AG20443 (cell line): ENCODE measurements at regions not wholly inside any gene's neighbourhood (a gene's known extent, or its start where the extent isn't known, plus 50 kb on each side); places are given as distances from the start of the nearest gene placed in this dataset.
A peak's percentile ranks its signal among the peaks of the same experiment; 100 is the strongest.
"Not testable (repeated sequence)": the region's sequence is repeated elsewhere in the genome, so short reads cannot be mapped to it uniquely, and the experiment has no call there.

Source experiments
- DNase-seq: peaks from one replicate; pipeline ENCODE4 v3.0.0; 2012; ENCODE audit warnings: low spot score, mixed read lengths

GRCh38 chr6:112576423-112576822 is 229.3 kb downstream of the RFPL4B start:
- DNase-seq, result no peak

- no peak for DNase-seq
Observed at GRCh38 chr6:112579601-112580000, 232.5 kb downstream of the RFPL4B start.

- no peak for DNase-seq
Observed at GRCh38 chr6:112581015-112581414, 233.9 kb downstream of the RFPL4B start.

GRCh38 chr6:112590326-112590725 is 243.2 kb downstream of the RFPL4B start:
- DNase-seq, result no peak

GRCh38 chr6:112591329-112591728 is 244.2 kb downstream of the RFPL4B start:
- DNase-seq, result no peak

- no peak for DNase-seq
Observed at GRCh38 chr6:112592159-112592558, 245.0 kb downstream of the RFPL4B start.

- no peak for DNase-seq
Observed at GRCh38 chr6:112594886-112595594, 247.9 kb downstream of the RFPL4B start.

- no peak for DNase-seq
Observed at GRCh38 chr6:112595841-112596240, 248.7 kb downstream of the RFPL4B start.

- DNase-seq, result no peak
Observed at GRCh38 chr6:112597176-112597575, 250.0 kb downstream of the RFPL4B start.

GRCh38 chr6:112600168-112600567 is 253.0 kb downstream of the RFPL4B start:
- DNase-seq, result no peak

- DNase-seq, result no peak
Observed at GRCh38 chr6:112603726-112604125, 256.6 kb downstream of the RFPL4B start.

- no peak for DNase-seq
Observed at GRCh38 chr6:112606656-112607435, 259.7 kb downstream of the RFPL4B start.

- DNase-seq, result not testable (repeated sequence)
Observed at GRCh38 chr6:112608925-112609324, 261.8 kb downstream of the RFPL4B start.

GRCh38 chr6:112613410-112613809 is 266.3 kb downstream of the RFPL4B start:
- DNase-seq, result no peak

GRCh38 chr6:112618849-112619248 is 271.7 kb downstream of the RFPL4B start:
- peak; percentile 17 for DNase-seq

- no peak for DNase-seq
Observed at GRCh38 chr6:112620812-112621569, 273.9 kb downstream of the RFPL4B start.

GRCh38 chr6:112622036-112622435 is 274.9 kb downstream of the RFPL4B start:
- no peak for DNase-seq

- DNase-seq, result peak; percentile 47
Observed at GRCh38 chr6:112626468-112627082, 279.4 kb downstream of the RFPL4B start.

- DNase-seq, result no peak
Observed at GRCh38 chr6:112634376-112634775, 287.2 kb downstream of the RFPL4B start.

- DNase-seq, result peak; percentile 21
Observed at GRCh38 chr6:112636650-112637262, 289.6 kb downstream of the RFPL4B start.

- peak; percentile 16 for DNase-seq
Observed at GRCh38 chr6:112639391-112639831, 292.3 kb downstream of the RFPL4B start.

GRCh38 chr6:112640891-112641290 is 293.8 kb downstream of the RFPL4B start:
- DNase-seq, result peak; percentile 34
